HG03175 (cell line): ENCODE measurements at regions not wholly inside any gene's neighbourhood (a gene's known extent, or its start where the extent isn't known, plus 50 kb on each side); places are given as distances from the start of the nearest gene placed in this dataset.
A peak's percentile ranks its signal among the peaks of the same experiment; 100 is the strongest.
"Not testable (repeated sequence)": the region's sequence is repeated elsewhere in the genome, so short reads cannot be mapped to it uniquely, and the experiment has no call there.

ENCODE experiments used
- ATAC-seq: cut with Tn5 transposase; IDR thresholded peaks from one replicate; pipeline ENCODE4 v1.9.1; 2021; ENCODE audit warnings: mild to moderate bottlenecking, moderate library complexity; ENCODE audit not compliant: unreplicated experiment

DNA sequence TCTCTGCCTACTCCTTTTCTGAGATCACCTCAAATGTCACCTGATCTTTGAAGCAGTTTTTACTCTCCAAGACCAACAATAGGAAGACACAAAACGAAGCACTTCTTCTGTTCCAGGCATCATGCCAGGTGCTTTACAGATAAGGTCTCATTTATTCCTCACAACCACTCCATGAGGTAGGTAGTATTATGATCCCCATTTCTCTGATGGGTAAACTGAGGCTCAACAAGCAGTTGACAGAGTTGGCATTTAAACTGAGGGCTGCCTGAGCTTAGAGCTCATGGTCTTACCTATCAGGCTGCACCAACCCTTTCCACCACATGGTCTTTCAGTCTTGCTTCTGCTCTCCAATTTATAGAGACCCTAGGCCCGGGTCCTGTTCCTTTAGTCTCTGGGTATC is 147.2 kb upstream of the JUN start:
- no peak for ATAC-seq

DNA sequence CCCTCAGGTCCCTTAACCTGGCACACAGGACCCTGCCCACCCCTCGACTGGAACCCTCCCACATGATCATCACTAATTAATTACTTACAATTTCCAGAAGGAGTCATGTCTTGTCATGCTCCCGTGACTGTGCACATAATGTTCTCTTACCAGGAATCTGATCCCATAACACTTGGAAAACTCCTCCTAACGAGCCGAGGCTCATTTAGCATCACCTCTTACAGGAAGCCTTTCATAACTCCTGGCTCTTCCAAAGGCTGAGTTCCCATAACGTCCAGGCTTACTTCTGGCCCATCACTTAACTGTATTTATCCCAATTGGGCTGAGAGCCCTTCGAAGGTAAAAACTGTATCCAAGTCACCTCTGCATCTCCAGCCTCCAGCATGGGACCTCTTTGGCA is 147.9 kb upstream of the JUN start:
- no peak for ATAC-seq

DNA sequence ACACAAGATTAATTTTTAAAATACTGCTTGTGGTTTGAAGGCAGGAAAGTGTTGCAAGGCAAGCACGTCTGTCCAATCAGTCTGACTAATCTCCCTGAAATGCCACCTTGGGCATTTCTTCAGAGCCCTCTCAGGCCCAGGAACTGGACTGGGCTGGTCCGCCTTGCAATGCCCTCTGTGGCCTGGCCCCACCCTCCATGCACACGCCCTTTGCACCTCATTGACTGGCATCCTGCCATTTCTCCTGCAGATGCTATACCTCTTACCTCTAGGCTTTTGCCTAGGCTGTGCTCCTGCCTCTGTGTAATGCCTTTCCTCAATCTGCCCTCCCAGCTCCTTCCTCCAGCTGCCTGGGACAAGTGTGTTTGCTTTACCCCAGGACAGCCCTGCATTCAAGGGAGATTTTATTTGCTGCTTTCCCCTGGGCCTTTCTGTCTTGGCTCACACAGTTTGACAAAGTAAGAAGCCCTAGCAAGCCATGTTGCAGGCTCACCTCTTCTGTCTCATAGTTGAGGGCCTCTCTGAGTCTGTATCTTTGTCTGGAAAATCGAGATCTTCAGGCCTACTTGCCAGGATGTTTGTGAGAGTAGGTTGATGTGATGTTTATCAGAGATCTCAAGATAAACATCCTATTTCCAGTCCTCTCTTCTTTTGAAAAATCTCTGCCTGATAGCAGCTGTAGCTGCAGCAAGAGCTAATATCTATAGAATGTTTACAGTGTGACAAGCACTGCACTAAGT is 149.2 kb upstream of the JUN start:
- ATAC-seq, result no peak

DNA sequence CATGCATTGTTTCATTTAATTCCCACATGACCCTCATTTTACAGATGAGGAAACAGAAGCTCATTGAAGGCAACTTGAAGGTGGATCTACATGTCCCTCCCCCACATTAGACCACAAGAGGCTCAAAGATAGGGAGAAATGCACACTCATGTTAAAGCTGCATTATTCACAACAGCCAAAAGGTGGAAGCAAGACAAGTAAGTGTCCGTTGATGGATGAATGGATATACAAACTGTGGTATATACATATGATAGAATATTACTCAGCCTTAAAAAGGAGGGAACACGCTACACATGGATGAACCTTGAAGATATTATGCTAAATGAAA is 149.7 kb upstream of the JUN start:
- ATAC-seq, result no peak

- no peak for ATAC-seq
These were observed 150.9 kb upstream of the JUN start for GRCh38 chr1:58934706-58935105.

GRCh38 chr1:58936973-58937372 is 153.1 kb upstream of the JUN start:
- ATAC-seq, result no peak

DNA sequence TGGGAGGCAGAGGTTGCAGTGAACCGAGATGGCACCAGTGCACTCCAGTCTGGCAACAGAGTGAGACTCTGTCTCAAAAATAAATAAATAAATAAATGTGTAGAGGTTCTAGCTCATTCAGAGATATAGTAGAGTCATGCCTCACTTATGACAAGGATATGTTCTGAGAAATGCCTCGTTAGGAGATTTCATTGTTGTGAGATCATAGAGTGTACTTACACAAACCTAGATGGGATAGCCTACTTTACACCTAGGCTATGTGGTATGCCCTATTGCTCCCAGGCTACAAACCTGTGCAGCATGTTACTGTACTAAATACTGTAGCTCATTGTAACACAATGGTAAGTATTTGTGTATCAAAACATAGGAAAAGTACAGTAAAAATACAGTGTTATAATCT is 155.3 kb upstream of the JUN start:
- no peak for ATAC-seq

- ATAC-seq, result no peak
These were observed 156.0 kb upstream of the JUN start for GRCh38 chr1:58939666-58940370.

DNA sequence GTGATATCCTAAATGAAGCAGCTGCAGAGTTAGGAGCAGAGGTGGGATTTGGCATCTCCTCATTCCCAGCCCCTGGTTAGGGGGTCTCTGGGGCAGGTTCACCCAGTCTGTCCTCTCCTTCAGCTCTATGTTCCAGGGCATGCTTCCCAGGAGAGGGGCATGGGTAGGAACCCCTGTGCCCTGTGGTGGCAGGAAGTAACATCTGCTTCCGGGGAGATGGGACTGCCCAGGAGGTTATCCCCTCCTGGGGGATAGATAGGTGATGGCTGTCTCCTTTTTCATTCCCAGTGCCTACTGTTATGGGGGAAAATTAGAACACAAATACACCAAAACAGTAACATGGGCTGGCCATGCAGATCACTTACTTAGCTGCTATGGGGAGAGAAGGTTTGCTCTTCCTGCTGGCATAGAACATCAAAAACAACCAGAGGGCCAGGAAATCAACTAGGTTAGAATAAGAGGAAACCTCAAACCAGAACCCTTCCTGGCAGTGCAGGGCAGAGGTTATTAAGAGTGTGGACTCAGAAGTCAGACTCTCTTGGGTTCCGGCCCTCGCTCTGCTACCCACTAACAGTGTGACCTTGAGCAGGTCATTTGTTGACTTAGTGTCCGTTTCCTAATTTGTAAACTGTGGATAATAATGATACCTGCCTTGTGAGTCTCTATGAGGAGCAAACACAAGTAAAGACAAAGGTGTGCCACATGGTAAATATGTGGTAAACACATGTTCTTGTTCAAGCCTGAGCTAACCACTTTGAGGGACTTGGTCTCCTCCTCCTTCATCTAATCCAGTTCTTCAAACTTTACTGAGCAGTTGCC is 157.8 kb upstream of the JUN start:
- ATAC-seq, result peak; percentile 69

DNA sequence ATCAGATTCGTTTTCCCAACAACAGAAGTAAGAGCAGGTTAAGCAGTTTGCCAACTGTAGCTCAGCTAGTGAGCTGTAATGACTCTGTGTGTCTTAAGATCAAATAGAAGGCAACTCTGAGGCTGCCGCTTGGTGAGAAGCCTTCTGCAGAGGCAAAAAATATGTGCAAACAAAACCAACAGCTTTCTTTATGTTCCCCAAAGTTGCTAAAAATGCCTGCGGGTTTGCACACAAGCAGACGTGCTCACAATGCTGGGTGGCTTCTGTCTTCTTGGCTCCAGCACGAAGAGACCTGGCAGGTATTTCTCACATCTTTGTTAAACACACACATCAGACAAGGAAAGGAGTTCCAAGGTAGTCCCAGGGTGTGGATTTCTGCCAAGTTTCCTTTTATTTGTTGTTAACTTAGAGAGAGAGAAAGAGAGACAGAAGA is 158.9 kb upstream of the JUN start:
- ATAC-seq, result no peak

DNA sequence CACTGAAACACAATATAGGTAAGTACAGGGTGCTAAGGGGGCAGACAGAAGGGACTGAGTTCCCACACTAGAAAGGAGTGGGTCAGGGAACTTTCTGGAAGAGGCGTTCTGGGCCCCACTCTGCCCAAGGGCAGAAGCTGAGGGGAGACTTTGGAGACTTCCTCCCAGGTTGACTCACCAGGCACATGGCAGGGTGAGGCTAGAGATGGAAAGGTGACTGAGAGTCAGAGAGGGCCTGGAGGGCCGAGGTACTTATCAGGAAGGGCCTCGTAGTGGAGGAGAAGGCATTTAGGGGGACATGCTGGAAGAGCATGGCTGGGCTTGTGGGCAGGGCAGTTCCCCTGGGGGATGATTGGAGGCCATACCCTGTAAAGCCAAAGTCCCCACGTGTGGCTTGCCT is 159.9 kb upstream of the JUN start:
- no peak for ATAC-seq

DNA sequence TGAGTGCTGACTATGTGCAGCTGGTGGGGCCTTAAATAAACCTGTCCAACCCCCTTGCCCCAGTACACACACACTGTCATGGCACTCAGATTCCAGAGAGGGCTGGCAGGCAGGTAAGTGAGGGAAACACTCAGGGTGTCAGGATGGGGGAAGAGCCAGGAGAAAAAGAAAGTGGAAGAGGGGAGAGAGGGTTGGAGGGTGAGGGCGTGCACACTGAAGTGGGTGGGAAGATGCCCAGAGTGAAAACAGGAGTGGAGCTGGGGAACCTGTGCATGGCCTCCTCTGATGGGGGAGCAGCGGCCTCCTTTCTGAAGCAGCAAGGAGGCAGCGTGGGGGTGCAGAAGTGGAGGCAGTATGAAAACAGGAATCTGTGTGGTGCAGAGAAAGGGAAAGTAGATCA is 160.6 kb upstream of the JUN start:
- no peak for ATAC-seq

GRCh38 chr1:58946390-58946789 is 162.5 kb upstream of the JUN start:
- ATAC-seq, result no peak

DNA sequence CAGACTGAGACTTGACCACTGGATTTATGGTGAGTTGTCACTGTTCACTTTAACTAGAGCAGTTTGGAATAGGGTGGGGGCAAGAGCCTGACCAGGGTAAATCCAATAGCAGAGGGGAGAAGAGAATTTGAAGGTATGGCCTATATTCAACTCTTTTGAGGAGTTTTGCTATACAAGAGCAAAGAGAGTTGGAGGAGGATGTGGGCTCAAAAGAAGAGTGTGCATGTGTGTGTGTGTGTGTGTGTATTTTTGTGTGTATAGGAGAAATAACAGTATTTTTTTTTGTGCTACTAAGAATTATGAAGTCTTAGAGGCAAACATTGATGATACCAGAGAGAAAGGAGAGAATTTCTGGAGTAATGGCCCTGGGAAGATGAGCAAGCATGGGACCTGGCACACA is 164.8 kb upstream of the JUN start:
- ATAC-seq, result no peak

GRCh38 chr1:58949551-58950220 is 165.8 kb upstream of the JUN start:
- no peak for ATAC-seq

DNA sequence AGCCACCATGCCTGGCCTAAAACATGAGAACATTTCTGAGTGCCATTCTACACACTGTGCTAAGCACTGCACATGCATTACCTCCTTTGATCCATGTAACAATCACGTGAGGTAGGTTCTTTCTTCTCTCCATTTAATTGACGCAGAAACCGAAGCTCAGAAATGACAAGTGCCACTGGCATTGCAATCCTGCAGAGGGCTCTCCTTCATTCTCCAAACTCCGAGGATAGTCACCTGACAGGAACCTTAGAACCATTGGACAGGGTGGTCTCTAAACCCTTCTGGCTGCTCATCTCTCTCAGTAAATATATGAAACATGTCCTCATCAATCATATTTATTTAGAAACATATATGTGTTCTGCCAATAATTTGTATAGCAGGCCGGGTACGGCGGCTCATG is 167.1 kb upstream of the JUN start:
- no peak for ATAC-seq

DNA sequence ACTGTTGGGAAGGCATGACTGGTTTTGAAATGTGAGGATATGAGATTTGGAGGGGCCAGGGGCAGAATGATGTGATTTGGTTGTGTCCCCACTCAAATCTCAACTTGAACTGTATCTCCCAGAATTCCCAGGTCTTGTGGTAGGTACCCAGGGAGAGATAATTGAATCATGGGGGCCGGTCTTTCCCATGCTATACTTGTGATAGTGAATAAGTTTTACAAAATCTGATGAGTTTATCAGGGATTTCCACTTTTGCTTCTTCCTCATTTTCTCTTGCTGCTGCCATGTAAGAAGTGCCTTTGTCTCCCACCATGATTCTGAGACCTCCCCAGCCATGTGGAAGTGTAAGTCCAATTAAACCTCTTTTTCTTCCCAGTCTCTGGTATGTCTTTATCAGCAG is 170.1 kb upstream of the JUN start:
- not testable (repeated sequence) for ATAC-seq

GRCh38 chr1:58963287-58963686 is 179.4 kb upstream of the JUN start:
- not testable (repeated sequence) for ATAC-seq

GRCh38 chr1:58964428-58964827 is 180.6 kb upstream of the JUN start:
- no peak for ATAC-seq

- ATAC-seq, result no peak
These were observed 181.0 kb upstream of the JUN start for GRCh38 chr1:58964880-58965279.
